Subcutaneous abdominal adipose tissue (tissue), 5 donors: ENCODE measurements at regions not wholly inside any gene's neighbourhood (a gene's known extent, or its start where the extent isn't known, plus 50 kb on each side); places are given as distances from the start of the nearest gene placed in this dataset.

Experiments
- H3K27ac ChIP-seq: one replicate; pipeline ENCODE4 v1.7.0; 2013; ENCODE audit warnings: low read depth, mild to moderate bottlenecking, inconsistent platforms, low read length, moderate library complexity
- H3K27me3 ChIP-seq, 5 donors: one replicate each; pipeline ENCODE4 v1.7.0; 2013; ENCODE audit warnings: low read length in 5 of 5, inconsistent platforms in 1 of 5; ENCODE audit not compliant: control insufficient read depth in 5 of 5, insufficient read depth in 4 of 5
- H3K36me3 ChIP-seq, 5 donors: one replicate each; pipeline ENCODE4 v1.7.0; 2013; ENCODE audit warnings: low read length in 5 of 5; ENCODE audit not compliant: control insufficient read depth in 5 of 5, insufficient read depth in 5 of 5
- H3K4me1 ChIP-seq, 5 donors: one replicate each; pipeline ENCODE4 v1.7.0; 2013; ENCODE audit warnings: low read length in 5 of 5, mild to moderate bottlenecking in 3 of 5, moderate library complexity in 1 of 5; ENCODE audit not compliant: control insufficient read depth in 5 of 5, insufficient read depth in 5 of 5
- H3K4me3 ChIP-seq, 5 donors: one replicate each; pipeline ENCODE4 v1.7.0; 2013; ENCODE audit warnings: low read length in 5 of 5, low read depth in 1 of 5
- H3K9ac ChIP-seq, 5 donors: one replicate each; pipeline ENCODE4 v1.7.0; 2013; ENCODE audit warnings: low read length in 5 of 5, mild to moderate bottlenecking in 4 of 5, moderate library complexity in 3 of 5
- H3K9me3 ChIP-seq, 5 donors: one replicate each; pipeline ENCODE4 v1.7.0; 2013; ENCODE audit warnings: low read length in 5 of 5; ENCODE audit not compliant: control insufficient read depth in 5 of 5
- donor health status: healthy.
- donor health status: healthy.
- donor health status: healthy.
- donor health status: healthy.
- donor health status: healthy.

DNA sequence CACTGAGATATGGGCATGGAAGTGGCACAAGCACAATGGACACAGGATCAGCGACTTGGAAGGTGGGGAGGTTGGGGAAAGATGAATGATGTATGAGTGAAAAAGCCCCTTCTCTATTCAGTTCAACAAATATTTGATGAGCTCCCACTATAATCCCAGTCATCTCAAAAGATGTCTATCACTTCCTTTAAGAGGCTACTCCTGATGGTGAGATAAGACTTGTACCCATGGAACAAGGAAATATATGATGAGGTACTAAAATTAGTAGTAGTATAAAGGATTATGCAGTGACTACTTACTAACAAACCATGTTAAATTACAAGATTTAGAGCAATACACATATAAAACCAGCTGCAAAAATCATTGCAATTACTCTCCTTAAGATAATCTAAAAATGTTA lies 107.8 kb upstream of the COL5A2 start:
- H3K9me3 ChIP-seq: no peaks in the 10 kb centered on the region
- no peaks in the 10 kb centered on the region for H3K27me3 ChIP-seq
- H3K4me1 ChIP-seq: no peaks in the 10 kb centered on the region
- no peak overlapping the region for H3K9ac ChIP-seq
- no peak overlapping the region for H3K4me3 ChIP-seq
- no peak overlapping the region for H3K27ac ChIP-seq
- no peaks in the 10 kb centered on the region for H3K36me3 ChIP-seq

DNA sequence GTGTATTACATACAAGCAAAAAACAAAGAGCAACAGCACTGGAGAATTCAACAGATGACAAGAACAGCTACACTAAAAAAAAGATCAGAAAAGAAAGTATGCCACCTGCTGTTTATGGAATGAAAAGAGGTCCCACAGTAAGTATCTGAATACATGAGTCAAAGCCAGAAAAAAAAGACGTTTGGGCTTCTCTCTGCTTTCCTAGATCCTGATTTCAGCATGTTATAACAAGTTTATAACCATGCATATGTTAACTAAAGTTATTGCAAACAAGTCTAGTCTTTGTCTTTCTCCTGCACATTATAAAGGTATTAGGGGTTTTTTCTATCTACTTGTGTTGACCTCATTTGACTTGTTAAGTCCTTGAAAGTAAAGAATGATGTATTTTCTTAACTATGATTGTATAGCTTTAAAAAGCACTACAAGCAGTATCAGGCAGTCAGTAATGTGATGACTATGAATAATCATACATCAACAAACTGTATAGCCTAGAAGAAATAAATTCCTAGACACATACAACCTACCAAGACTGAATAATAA lies 108.5 kb upstream of the COL5A2 start:
- Histone ChIP-seq H3K36me3 (no peaks in the 10 kb centered on the region), H3K4me1 (no peaks in the 10 kb centered on the region), H3K27me3 (no peaks in the 10 kb centered on the region), H3K4me3 (no peak overlapping the region), H3K9ac (no peak overlapping the region), H3K27ac (no peak overlapping the region), H3K9me3 (no peaks in the 10 kb centered on the region)

DNA sequence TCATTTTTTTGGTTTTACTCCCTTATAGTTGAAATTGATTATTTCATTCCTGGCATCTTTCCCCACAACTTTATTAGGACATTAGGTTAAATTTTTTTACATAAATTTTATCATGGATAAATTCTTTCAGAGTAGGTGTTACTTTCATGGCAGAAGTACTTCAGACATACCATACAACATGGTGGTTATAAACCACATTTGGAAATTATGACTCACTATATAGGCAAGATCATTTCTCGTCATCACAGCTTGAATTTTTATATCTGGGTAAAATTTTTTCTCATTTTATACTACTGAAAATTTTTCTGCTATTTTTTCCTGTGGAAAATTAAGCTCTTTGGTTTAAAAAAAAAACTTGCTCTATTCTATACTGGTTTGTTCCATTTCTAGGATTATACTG lies 111.9 kb upstream of the COL5A2 start:
- Histone ChIP-seq H3K27ac (no peak overlapping the region), H3K36me3 (no peaks in the 10 kb centered on the region), H3K9me3 (no peaks in the 10 kb centered on the region), H3K4me1 (no peaks in the 10 kb centered on the region), H3K9ac (no peak overlapping the region), H3K27me3 (no peaks in the 10 kb centered on the region), H3K4me3 (no peak overlapping the region)

DNA sequence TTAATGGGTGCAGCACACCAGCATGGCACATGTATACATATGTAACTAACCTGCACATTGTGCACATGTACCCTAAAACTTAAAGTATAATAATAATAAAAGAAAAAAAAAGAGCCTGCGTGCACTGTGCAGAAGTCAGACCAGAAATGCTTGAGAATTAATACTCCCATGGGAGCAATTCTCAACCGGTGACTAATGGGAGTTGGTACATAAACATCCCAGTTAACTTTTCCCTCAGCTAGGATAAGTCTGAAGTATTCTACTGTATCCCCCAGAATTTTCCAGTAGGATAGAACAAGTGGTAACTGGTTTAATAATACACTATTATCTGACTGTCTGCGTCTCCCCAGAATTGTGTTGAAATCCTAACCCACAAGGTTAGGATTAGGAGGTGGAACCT lies 113.6 kb upstream of the COL5A2 start:
- no peaks in the 10 kb centered on the region for H3K9me3 ChIP-seq
- no peaks in the 10 kb centered on the region for H3K4me1 ChIP-seq
- H3K27ac ChIP-seq: no peak overlapping the region
- no peaks in the 10 kb centered on the region for H3K36me3 ChIP-seq
- H3K9ac ChIP-seq: no peak overlapping the region
- no peak overlapping the region for H3K4me3 ChIP-seq
- H3K27me3 ChIP-seq: no peaks in the 10 kb centered on the region

DNA sequence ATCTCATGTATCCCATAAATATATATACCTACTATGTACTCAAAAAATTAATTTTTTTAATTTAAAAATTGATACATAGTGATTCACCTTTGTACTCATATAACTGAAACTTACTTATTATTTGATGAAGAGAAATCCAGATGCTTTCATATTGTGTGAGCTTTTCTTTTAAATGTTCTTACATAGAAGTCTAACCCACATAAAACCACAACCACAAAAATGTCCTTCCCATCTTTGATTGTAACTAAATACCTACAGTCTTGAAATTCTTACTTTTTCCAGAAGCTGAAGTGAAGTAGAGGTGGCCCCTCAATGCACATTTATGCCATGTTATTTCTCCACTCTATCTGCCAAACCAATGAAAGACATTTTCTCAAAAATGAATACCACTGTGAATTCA lies 117.9 kb upstream of the COL5A2 start:
- no peak overlapping the region for H3K27ac ChIP-seq
- no peaks in the 10 kb centered on the region for H3K27me3 ChIP-seq
- no peak overlapping the region for H3K9ac ChIP-seq
- H3K4me1 ChIP-seq: no peaks in the 10 kb centered on the region
- no peaks in the 10 kb centered on the region for H3K9me3 ChIP-seq
- no peak overlapping the region for H3K4me3 ChIP-seq
- H3K36me3 ChIP-seq: no peaks in the 10 kb centered on the region

DNA sequence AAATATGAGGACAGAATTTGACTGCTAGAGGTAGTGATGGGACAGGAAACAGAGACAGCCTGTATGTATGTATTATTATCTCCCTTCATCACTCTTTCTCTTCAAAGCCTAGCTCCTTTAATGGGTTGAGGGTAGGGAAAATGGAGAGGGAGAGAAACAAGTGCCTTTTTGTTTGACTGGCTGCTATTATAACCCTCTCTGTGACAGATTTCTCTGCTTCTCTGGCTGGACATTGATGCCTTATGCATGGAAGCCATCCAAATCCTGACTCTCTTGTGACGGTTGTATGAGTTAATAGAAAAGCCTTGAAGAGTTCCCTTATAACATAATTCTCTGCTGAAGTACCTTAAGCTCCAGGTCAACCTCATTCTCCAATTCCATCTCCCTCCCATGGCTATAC lies 118.5 kb upstream of the COL5A2 start:
- H3K4me1 ChIP-seq: no peaks in the 10 kb centered on the region
- no peaks in the 10 kb centered on the region for H3K36me3 ChIP-seq
- H3K27me3 ChIP-seq: no peaks in the 10 kb centered on the region
- no peak overlapping the region for H3K4me3 ChIP-seq
- no peaks in the 10 kb centered on the region for H3K9me3 ChIP-seq
- H3K9ac ChIP-seq: no peak overlapping the region
- no peak overlapping the region for H3K27ac ChIP-seq

DNA sequence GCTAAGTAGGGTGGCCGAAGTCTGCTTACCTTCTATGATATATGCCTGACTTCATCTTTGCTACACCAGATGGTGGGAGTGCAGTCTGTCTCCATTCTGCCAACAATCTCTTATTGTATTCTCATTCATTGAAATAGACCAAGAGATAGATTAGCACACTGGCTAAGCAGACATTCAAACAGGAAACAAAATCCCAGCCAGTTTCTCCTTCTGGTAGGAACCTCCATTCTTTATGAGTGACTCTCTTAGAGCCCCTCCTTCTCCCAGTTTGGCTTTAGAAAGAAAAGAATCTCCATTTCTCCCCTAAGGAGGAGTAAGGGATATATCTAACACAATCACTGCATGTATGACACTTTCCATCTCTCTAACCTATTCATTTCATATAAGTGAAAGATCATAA lies 118.9 kb upstream of the COL5A2 start:
- no peak overlapping the region for H3K4me3 ChIP-seq
- H3K36me3 ChIP-seq: no peaks in the 10 kb centered on the region
- H3K27me3 ChIP-seq: no peaks in the 10 kb centered on the region
- no peak overlapping the region for H3K27ac ChIP-seq
- no peaks in the 10 kb centered on the region for H3K4me1 ChIP-seq
- H3K9me3 ChIP-seq: no peaks in the 10 kb centered on the region
- no peak overlapping the region for H3K9ac ChIP-seq

DNA sequence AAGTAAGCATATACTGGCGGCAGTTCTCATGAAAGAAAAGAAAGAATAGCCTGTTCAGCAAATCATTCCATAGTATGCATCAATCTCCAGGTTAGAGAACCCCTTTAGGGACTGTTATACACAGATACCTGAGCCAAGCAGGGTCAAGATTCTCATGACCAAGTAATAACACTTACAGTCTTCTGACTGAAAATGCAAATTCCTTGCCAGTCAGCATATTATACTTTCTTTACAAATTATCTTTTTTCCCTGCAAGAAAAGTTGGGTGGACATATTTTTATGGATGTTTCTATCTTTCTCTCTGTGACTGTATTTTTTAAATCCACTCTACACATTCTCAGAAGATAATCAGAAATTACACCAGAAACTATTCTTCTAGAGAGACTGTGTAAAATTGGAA lies 120.4 kb upstream of the COL5A2 start:
- H3K27ac ChIP-seq: no peak overlapping the region
- H3K27me3 ChIP-seq: no peaks in the 10 kb centered on the region
- no peaks in the 10 kb centered on the region for H3K36me3 ChIP-seq
- no peaks in the 10 kb centered on the region for H3K9me3 ChIP-seq
- no peak overlapping the region for H3K9ac ChIP-seq
- no peaks in the 10 kb centered on the region for H3K4me1 ChIP-seq
- H3K4me3 ChIP-seq: no peak overlapping the region

DNA sequence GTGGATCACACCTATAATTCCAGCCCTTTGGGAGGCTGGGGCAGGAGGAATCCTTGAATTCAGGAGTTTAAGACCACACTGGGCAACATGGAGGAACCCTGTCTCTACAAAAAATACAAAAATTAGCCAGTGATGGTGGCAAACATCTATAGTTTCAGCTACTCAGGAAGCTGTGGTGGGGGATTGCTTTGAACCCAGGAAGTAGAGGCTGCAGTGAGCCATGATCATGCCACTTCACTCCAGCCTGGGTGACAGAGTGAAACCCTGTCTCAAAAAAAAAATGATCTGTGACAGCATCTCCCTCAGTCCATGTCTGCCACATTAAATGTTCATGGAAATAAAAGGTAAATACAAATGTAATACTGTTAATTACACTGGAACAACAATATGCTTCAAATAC lies 121.4 kb upstream of the COL5A2 start:
- Histone ChIP-seq H3K9ac (no peak overlapping the region), H3K36me3 (no peaks in the 10 kb centered on the region), H3K27me3 (no peaks in the 10 kb centered on the region), H3K4me1 (no peaks in the 10 kb centered on the region), H3K4me3 (no peak overlapping the region), H3K27ac (no peak overlapping the region), H3K9me3 (no peaks in the 10 kb centered on the region)

DNA sequence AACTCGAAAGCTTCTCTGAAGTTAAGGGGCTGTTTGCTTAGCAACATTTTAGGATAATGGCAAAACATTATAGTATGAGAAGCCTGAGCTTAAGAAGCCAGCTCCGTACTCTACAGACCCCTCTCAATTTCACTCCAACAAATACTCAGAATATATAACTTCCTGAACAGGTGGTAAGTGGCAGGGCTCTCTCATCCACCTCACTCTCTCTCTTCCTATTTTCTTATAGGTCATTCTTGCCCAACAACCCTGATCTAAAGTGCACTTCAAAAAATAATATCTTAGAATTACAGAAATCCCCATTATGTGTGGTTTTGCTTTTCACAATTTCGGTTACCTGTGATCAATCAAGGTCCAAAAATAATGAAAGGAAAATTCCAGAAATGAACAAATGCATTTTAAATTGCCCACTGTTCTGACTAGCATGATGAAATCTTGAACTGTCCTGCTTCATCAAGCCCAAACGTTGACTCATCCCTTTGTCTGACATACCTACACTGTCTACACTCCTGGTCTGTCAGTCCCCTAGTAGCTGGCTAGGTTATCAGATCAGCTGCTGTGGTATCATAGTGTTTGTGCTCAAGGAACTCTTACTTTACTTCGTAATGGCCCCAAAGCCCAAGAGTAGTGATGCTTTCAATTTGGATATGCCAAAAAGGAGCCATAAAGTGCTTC lies 122.8 kb upstream of the COL5A2 start:
- no peaks in the 10 kb centered on the region for H3K27me3 ChIP-seq
- no peaks in the 10 kb centered on the region for H3K4me1 ChIP-seq
- H3K27ac ChIP-seq: no peak overlapping the region
- H3K9me3 ChIP-seq: no peaks in the 10 kb centered on the region
- H3K36me3 ChIP-seq: no peaks in the 10 kb centered on the region
- no peak overlapping the region for H3K4me3 ChIP-seq
- H3K9ac ChIP-seq: no peak overlapping the region
